ENCODE measurements at regions not wholly inside any gene's neighbourhood (a gene's known extent, or its start where the extent isn't known, plus 50 kb on each side); places are given as distances from the start of the nearest gene placed in this dataset.

DNA sequence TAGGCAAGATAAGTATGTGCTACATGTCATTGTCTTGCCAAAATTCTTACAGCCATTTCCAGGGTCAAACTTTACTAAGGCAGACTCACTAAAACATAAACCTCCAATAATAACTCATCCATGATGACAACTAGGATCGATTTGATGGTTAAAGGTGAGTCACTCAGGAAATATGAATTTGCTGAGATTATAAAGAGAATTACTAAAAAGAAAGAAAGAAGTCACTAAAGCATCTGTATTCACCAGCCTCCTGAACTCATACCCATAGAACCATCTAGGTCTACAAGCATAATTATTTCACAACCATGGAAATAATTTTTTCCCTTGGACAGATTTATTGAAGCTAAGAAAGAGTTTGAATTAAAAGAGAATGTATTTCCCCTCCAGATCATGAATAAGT, 258.6 kb downstream of the TLE1 start:
- Histone ChIP-seq H3K4me3 (no peak overlapping the region), H3K36me3 (ENCODE audit: low read depth) (no peaks in the 10 kb centered on the region), H3K9me2 (ENCODE audit: insufficient read depth) (no peaks in the 10 kb centered on the region), H3F3A (ENCODE audit: insufficient read depth, low read depth) (no peaks in the 10 kb centered on the region), H4K20me1 (ENCODE audit: insufficient read depth) (no peaks in the 10 kb centered on the region), H3K27ac (no peak overlapping the region), H2AFZ (no peak overlapping the region), H3K79me2 (ENCODE audit: low read depth) (no peaks in the 10 kb centered on the region), H3K27me3 (ENCODE audit: insufficient read depth, low read depth) (no peaks in the 10 kb centered on the region), H3K4me2 (no peak overlapping the region), H3K4me1 (replicated peaks; ENCODE audit: insufficient read depth) (no peaks in the 10 kb centered on the region), H3K9me3 (ENCODE audit: insufficient read depth, low read depth) (peaks cover 8% of the 10 kb centered on the region)
- no TSS peak for BruUV-seq (replicated peaks)
- POLR2A ChIA-PET (ENCODE audit: unreplicated experiment): no interaction called here
- TF ChIP-seq EZH2 (IDR thresholded peaks at IDR 0.05; ENCODE audit: low read depth): no peak
- TF ChIP-seq, protein P1, sequence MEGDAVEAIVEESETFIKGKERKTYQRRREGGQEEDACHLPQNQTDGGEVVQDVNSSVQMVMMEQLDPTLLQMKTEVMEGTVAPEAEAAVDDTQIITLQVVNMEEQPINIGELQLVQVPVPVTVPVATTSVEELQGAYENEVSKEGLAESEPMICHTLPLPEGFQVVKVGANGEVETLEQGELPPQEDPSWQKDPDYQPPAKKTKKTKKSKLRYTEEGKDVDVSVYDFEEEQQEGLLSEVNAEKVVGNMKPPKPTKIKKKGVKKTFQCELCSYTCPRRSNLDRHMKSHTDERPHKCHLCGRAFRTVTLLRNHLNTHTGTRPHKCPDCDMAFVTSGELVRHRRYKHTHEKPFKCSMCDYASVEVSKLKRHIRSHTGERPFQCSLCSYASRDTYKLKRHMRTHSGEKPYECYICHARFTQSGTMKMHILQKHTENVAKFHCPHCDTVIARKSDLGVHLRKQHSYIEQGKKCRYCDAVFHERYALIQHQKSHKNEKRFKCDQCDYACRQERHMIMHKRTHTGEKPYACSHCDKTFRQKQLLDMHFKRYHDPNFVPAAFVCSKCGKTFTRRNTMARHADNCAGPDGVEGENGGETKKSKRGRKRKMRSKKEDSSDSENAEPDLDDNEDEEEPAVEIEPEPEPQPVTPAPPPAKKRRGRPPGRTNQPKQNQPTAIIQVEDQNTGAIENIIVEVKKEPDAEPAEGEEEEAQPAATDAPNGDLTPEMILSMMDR (conservative IDR thresholded peaks at IDR 0.05): no peak
- DNase-seq: no peak
- CTCF ChIA-PET: no interaction called here
- intact Hi-C loops (cut with micrococcal nuclease; ENCODE audit: unreplicated experiment): no loop called here

- Histone ChIP-seq H3K27me3 (ENCODE audit: insufficient read depth, low read depth) (no peaks in the 10 kb centered on the region), H3K4me3 (no peak overlapping the region), H3K79me2 (ENCODE audit: low read depth) (no peaks in the 10 kb centered on the region), H4K20me1 (ENCODE audit: insufficient read depth) (no peaks in the 10 kb centered on the region), H3K9me2 (ENCODE audit: insufficient read depth) (no peaks in the 10 kb centered on the region), H3K4me2 (no peak overlapping the region), H3K27ac (no peak overlapping the region), H3K36me3 (ENCODE audit: low read depth) (no peaks in the 10 kb centered on the region), H2AFZ (no peak overlapping the region), H3K9me3 (ENCODE audit: insufficient read depth, low read depth) (peaks cover 8% of the 10 kb centered on the region), H3K4me1 (replicated peaks; ENCODE audit: insufficient read depth) (no peaks in the 10 kb centered on the region), H3F3A (ENCODE audit: insufficient read depth, low read depth) (no peaks in the 10 kb centered on the region)
- no peak for DNase-seq
- POLR2A ChIA-PET (ENCODE audit: unreplicated experiment): no interaction called here
- CTCF ChIA-PET: no interaction called here
- intact Hi-C loops (cut with micrococcal nuclease; ENCODE audit: unreplicated experiment): no loop called here
- no TSS peak for BruUV-seq (replicated peaks)
- TF ChIP-seq EZH2 (IDR thresholded peaks at IDR 0.05; ENCODE audit: low read depth): no peak
- TF ChIP-seq, protein P1 (conservative IDR thresholded peaks at IDR 0.05): no peak
These were observed 261.5 kb downstream of the TLE1 start for GRCh38 chr9:81427870-81428269.

DNA sequence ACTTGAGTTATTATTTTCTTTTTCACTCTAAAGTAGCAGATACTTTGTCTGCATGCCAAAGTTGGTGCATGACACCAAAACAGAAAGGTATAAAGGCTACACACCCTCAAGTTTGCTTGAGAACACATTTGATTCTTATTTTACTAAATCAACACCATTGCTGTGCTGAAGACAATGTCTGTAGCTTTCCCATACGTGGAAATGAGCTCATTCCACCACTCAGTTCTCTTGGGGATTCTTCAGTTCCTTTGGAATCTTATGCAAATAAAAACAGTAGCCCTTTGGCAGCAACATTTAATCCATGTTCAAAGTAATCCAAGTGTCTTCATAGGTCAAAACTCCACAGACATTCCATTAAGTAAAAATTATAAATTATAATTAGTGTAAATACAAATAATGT, 264.9 kb downstream of the TLE1 start:
- Histone ChIP-seq H3K4me3 (no peak overlapping the region), H3K4me1 (replicated peaks; ENCODE audit: insufficient read depth) (no peaks in the 10 kb centered on the region), H3K4me2 (no peak overlapping the region), H2AFZ (no peak overlapping the region), H3K9me2 (ENCODE audit: insufficient read depth) (no peaks in the 10 kb centered on the region), H3K79me2 (ENCODE audit: low read depth) (no peaks in the 10 kb centered on the region), H3K27ac (no peak overlapping the region), H3K36me3 (ENCODE audit: low read depth) (no peaks in the 10 kb centered on the region), H4K20me1 (ENCODE audit: insufficient read depth) (no peaks in the 10 kb centered on the region), H3K27me3 (ENCODE audit: insufficient read depth, low read depth) (no peaks in the 10 kb centered on the region), H3F3A (ENCODE audit: insufficient read depth, low read depth) (no peaks in the 10 kb centered on the region), H3K9me3 (ENCODE audit: insufficient read depth, low read depth) (peaks cover 8% of the 10 kb centered on the region)
- CTCF ChIA-PET: no interaction called here
- POLR2A ChIA-PET (ENCODE audit: unreplicated experiment): no interaction called here
- TF ChIP-seq EZH2 (IDR thresholded peaks at IDR 0.05; ENCODE audit: low read depth): no peak
- TF ChIP-seq, protein P1 (conservative IDR thresholded peaks at IDR 0.05): no peak
- no TSS peak for BruUV-seq (replicated peaks)
- intact Hi-C loops (cut with micrococcal nuclease; ENCODE audit: unreplicated experiment): no loop called here
- no peak for DNase-seq
